Liver (tissue), 8 donors: ENCODE measurements at regions not wholly inside any gene's neighbourhood (a gene's known extent, or its start where the extent isn't known, plus 50 kb on each side); places are given as distances from the start of the nearest gene placed in this dataset.

Experiments
- DNase-seq: peaks from one replicate; pipeline ENCODE4 v3.0.0-alpha.2; 2017; ENCODE audit warnings: low spot score
- H3K27ac ChIP-seq, 2 donors: one replicate each; pipeline ENCODE4 v1.7.0; 2013; ENCODE audit warnings: inconsistent platforms in 2 of 2, low read length in 2 of 2, control low read depth in 1 of 2, low read depth in 1 of 2, mild to moderate bottlenecking in 1 of 2
- H3K27me3 ChIP-seq, 4 donors: one replicate each; pipeline versions ENCODE4 v1.6.1 to v1.7.0; 2013; ENCODE audit warnings: low read length in 3 of 4, inconsistent platforms in 1 of 4, mild to moderate bottlenecking in 1 of 4, moderate library complexity in 1 of 4; ENCODE audit not compliant: control insufficient read depth in 4 of 4, insufficient read depth in 4 of 4
- H3K36me3 ChIP-seq, 4 donors: one replicate each; pipeline versions ENCODE4 v1.6.1 to v1.7.0; 2013; ENCODE audit warnings: low read length in 3 of 4, mild to moderate bottlenecking in 3 of 4, low read depth in 1 of 4, moderate library complexity in 1 of 4; ENCODE audit not compliant: control insufficient read depth in 4 of 4, insufficient read depth in 3 of 4
- H3K4me1 ChIP-seq, 4 donors: one replicate each; pipeline versions ENCODE4 v1.6.1 to v1.7.0; 2013; ENCODE audit warnings: low read length in 3 of 4, mild to moderate bottlenecking in 3 of 4, moderate library complexity in 1 of 4; ENCODE audit not compliant: control insufficient read depth in 4 of 4, insufficient read depth in 4 of 4
- H3K4me3 ChIP-seq, 3 donors: one replicate each; pipeline versions ENCODE4 v1.6.1 to v1.7.0; 2013; ENCODE audit warnings: low read length in 3 of 3, control low read depth in 1 of 3, low read depth in 1 of 3, mild to moderate bottlenecking in 1 of 3
- H3K9ac ChIP-seq, 2 donors: one replicate each; pipeline ENCODE4 v1.7.0; 2013; ENCODE audit warnings: low read length in 2 of 2, mild to moderate bottlenecking in 2 of 2, moderate library complexity in 2 of 2, control low read depth in 1 of 2, low read depth in 1 of 2
- H3K9me3 ChIP-seq, 4 donors: one replicate each; pipeline versions ENCODE4 v1.6.1 to v1.7.0; 2013; ENCODE audit warnings: low read length in 3 of 4; ENCODE audit not compliant: control insufficient read depth in 4 of 4
- EGR1 ChIP-seq, 2 donors: IDR thresholded peaks; 2 replicates each; pipeline ENCODE4 v1.6.1; 2016 to 2018; ENCODE audit warnings: antibody characterized with exemption in 2 of 2, low read depth in 2 of 2
- FOXA2 ChIP-seq: IDR thresholded peaks from 2 replicates; pipeline ENCODE4 v1.6.1; 2016; ENCODE audit warnings: antibody characterized with exemption
- GABPA ChIP-seq, 2 donors: IDR thresholded peaks in 1 of 2; conservative IDR thresholded peaks in 1 of 2; 2 replicates each; pipeline ENCODE4 v1.6.1; 2016; ENCODE audit warnings: antibody characterized with exemption in 2 of 2, mild to moderate bottlenecking in 1 of 2, moderate library complexity in 1 of 2
- HNF4A ChIP-seq, 2 donors: conservative IDR thresholded peaks; 2 replicates each; pipeline ENCODE4 v1.6.1; 2016; ENCODE audit warnings: antibody characterized with exemption in 2 of 2, mild to moderate bottlenecking in 2 of 2
- HNF4G ChIP-seq: IDR thresholded peaks from 2 replicates; pipeline ENCODE4 v1.6.1; 2016; ENCODE audit warnings: antibody characterized with exemption
- JUND ChIP-seq, 2 donors: IDR thresholded peaks; 2 replicates each; pipeline ENCODE4 v1.6.1; 2016; ENCODE audit warnings: antibody characterized with exemption in 2 of 2
- NR2F2 ChIP-seq: IDR thresholded peaks from 2 replicates; pipeline ENCODE4 v1.6.1; 2016; ENCODE audit warnings: antibody characterized with exemption
- RAD21 ChIP-seq, 2 donors: IDR thresholded peaks; 2 replicates each; pipeline ENCODE4 v1.6.1; 2016; ENCODE audit warnings: antibody characterized with exemption in 2 of 2, mild to moderate bottlenecking in 2 of 2
- RXRA ChIP-seq, 2 donors: IDR thresholded peaks; 2 replicates each; pipeline ENCODE4 v1.6.1; 2017 to 2018; ENCODE audit warnings: antibody characterized with exemption in 2 of 2, mild to moderate bottlenecking in 1 of 2
- SP1 ChIP-seq: IDR thresholded peaks from 2 replicates; pipeline ENCODE4 v1.6.1; 2018; ENCODE audit warnings: antibody characterized with exemption, mild to moderate bottlenecking
- TAF1 ChIP-seq: conservative IDR thresholded peaks from 2 replicates; pipeline ENCODE4 v1.6.1; 2016; ENCODE audit warnings: antibody characterized with exemption, mild to moderate bottlenecking
- YY1 ChIP-seq: IDR thresholded peaks from 2 replicates; pipeline ENCODE4 v1.6.1; 2016; ENCODE audit warnings: antibody characterized with exemption, mild to moderate bottlenecking
- WGBS: extraction: QIAGEN DNeasy Blood & Tissue Kit; methylation state at CpG from one replicate; pipeline ENCODE4 v1.1.7; 2013; 5-methylcytosine and 5-hydroxymethylcytosine counted together
- TF ChIP-seq, protein P1 (sequence below): IDR thresholded peaks from 2 replicates; pipeline ENCODE4 v1.6.1; 2016; ENCODE audit warnings: antibody characterized with exemption
- TF ChIP-seq, protein P2 (sequence below): IDR thresholded peaks from 2 replicates; pipeline ENCODE4 v1.6.1; 2016; ENCODE audit warnings: antibody characterized with exemption
- TF ChIP-seq, protein P3 (sequence below): fragments of 150-350 bp; IDR thresholded peaks from 2 replicates; pipeline ENCODE4 v1.5.1; 2017; ENCODE audit warnings: improper control_type of control experiment, low read depth, low read length; ENCODE audit not compliant: missing input control
- TF ChIP-seq, protein P4 (sequence below): IDR thresholded peaks from 2 replicates; pipeline ENCODE4 v1.6.1; 2016; ENCODE audit warnings: antibody characterized with exemption
- TF ChIP-seq, protein P5 (sequence below): IDR thresholded peaks from 2 replicates; pipeline ENCODE4 v1.6.1; 2016; ENCODE audit warnings: antibody characterized with exemption, mild to moderate bottlenecking
- donor health status: healthy.
- donor health status: healthy.
- donor health status: healthy.
- donor health status: healthy.
- donor health status: healthy.

DNA sequence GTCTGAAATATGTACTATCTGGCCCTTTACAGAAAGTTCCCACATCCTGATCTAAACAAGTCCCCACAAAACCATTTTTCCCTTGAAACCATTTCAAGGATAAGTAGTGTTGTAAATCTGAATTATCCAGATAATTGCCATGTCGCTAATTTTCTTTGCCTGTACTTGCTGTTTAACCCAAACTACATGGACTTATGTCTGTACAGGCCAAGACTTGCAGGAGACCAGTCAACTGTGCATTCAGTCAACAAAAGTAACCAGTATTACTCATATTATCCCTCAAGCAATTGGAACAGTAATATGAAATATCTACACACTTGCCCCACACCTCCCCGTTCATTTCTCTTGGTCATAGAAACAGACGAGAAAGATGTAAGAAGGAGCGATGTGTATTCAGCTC is 347.8 kb upstream of the NFE2L3 start:
- no peak overlapping the region for H3K27ac ChIP-seq
- H3K9me3 ChIP-seq = no peaks in the 10 kb centered on the region
- no peak for TF ChIP-seq RXRA (IDR thresholded peaks at IDR 0.05)
- TF ChIP-seq HNF4A (conservative IDR thresholded peaks at IDR 0.05) = no peak
- TF ChIP-seq, protein P1, sequence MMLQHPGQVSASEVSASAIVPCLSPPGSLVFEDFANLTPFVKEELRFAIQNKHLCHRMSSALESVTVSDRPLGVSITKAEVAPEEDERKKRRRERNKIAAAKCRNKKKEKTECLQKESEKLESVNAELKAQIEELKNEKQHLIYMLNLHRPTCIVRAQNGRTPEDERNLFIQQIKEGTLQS = no peak
- TF ChIP-seq, protein P2, sequence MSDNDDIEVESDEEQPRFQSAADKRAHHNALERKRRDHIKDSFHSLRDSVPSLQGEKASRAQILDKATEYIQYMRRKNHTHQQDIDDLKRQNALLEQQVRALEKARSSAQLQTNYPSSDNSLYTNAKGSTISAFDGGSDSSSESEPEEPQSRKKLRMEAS = no peak
- no peak for TF ChIP-seq FOXA2
- no peaks in the 10 kb centered on the region for H3K36me3 ChIP-seq
- 93% methylated on average over 4 of the region's 4 CpGs for WGBS
- DNase-seq = no peak
- H3K4me1 ChIP-seq = no peaks in the 10 kb centered on the region
- peaks cover 0 to 6% (median 2%) of the 10 kb centered on the region in 4 donors for H3K27me3 ChIP-seq
- no peak overlapping the region for H3K4me3 ChIP-seq
- no peak overlapping the region for H3K9ac ChIP-seq

DNA sequence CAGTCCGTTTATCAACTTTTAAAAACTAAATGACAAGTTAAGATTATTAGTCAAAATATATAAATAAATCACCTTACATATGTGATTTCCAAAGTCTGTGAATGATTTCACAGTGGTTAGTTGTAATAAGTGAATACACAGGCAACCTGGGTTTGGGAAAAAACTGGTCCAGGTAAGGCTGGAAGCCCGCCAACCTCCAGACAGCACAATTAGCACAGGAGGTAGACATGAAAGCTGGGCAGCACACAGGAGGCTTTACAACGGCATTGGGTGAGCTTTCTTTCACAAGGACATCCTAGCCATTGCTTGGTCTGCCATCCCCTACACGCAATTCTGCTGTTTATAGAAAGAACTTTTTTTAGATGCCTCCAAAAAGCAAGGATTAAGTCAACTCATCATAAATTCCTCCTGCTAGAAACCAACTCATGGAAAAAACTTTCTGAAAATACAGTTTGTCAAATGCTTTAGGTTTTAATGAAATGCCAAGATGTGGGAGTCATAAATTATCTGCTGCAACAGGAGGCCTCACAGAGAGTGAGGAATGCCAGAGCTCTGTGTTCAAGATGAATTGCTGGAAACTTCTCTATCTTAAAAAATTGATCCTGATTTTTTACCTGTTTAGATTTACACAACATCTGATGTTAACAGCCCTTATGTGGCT is 346.8 kb upstream of the NFE2L3 start:
- peaks cover 0 to 6% (median 2%) of the 10 kb centered on the region in 4 donors for H3K27me3 ChIP-seq
- TF ChIP-seq JUND (IDR thresholded peaks at IDR 0.05) = no peak
- TF ChIP-seq EGR1 (IDR thresholded peaks at IDR 0.05; ENCODE audit: low read depth in 2 of 2) = no peak
- TF ChIP-seq GABPA (IDR thresholded peaks at IDR 0.05 in 1 of 2, conservative IDR thresholded peaks at IDR 0.05 in 1 of 2) = no peak
- no peak for TF ChIP-seq RXRA (IDR thresholded peaks at IDR 0.05)
- TF ChIP-seq SP1 = no peak
- no peak for DNase-seq
- H3K4me3 ChIP-seq = no peak overlapping the region
- H3K9me3 ChIP-seq = no peaks in the 10 kb centered on the region
- no peaks in the 10 kb centered on the region for H3K4me1 ChIP-seq
- WGBS = 76% methylated on average over 4 of the region's 4 CpGs
- H3K9ac ChIP-seq = no peak overlapping the region
- H3K36me3 ChIP-seq = no peaks in the 10 kb centered on the region
- H3K27ac ChIP-seq = no peak overlapping the region

DNA sequence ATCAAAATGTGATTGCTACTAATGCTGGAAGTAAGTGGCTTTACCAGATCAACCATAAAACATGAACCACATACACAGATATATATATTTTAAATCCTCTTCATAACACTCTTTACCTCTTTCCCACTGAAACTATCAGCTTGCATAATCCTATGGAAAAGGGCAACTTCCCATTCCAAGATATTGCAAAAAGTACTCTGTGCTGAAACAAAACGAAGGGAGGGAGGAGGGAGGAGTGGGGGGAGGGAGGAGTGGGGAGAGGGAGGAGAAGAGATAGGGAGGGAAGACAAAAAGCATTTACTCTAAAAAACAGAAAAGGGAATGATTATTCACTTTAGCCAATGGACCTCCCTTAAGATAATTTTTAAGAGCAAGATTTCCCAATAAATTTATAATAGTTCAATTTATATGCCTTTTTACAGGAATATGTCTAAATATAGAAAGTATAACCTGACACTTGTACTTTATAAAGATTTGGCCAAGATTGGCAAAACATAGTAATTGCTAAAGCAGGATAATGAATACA is 344.8 kb upstream of the NFE2L3 start:
- no peaks in the 10 kb centered on the region for H3K9me3 ChIP-seq
- no peaks in the 10 kb centered on the region for H3K4me1 ChIP-seq
- no peaks in the 10 kb centered on the region for H3K36me3 ChIP-seq
- peaks cover 0 to 6% (median 2%) of the 10 kb centered on the region in 4 donors for H3K27me3 ChIP-seq
- no peak for DNase-seq
- 7% methylated on average over 1 of the region's 1 CpG for WGBS
- no peak overlapping the region for H3K27ac ChIP-seq
- H3K4me3 ChIP-seq = no peak overlapping the region
- no peak overlapping the region for H3K9ac ChIP-seq
- TF ChIP-seq, protein P3, sequence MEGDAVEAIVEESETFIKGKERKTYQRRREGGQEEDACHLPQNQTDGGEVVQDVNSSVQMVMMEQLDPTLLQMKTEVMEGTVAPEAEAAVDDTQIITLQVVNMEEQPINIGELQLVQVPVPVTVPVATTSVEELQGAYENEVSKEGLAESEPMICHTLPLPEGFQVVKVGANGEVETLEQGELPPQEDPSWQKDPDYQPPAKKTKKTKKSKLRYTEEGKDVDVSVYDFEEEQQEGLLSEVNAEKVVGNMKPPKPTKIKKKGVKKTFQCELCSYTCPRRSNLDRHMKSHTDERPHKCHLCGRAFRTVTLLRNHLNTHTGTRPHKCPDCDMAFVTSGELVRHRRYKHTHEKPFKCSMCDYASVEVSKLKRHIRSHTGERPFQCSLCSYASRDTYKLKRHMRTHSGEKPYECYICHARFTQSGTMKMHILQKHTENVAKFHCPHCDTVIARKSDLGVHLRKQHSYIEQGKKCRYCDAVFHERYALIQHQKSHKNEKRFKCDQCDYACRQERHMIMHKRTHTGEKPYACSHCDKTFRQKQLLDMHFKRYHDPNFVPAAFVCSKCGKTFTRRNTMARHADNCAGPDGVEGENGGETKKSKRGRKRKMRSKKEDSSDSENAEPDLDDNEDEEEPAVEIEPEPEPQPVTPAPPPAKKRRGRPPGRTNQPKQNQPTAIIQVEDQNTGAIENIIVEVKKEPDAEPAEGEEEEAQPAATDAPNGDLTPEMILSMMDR = no peak
- no peak for TF ChIP-seq TAF1
- no peak for TF ChIP-seq NR2F2
- TF ChIP-seq HNF4G = no peak
- no peak for TF ChIP-seq RXRA (IDR thresholded peaks at IDR 0.05)
- TF ChIP-seq JUND (IDR thresholded peaks at IDR 0.05) = no peak
- TF ChIP-seq, protein P2 = no peak
- TF ChIP-seq, protein P1 = no peak
- no peak for TF ChIP-seq EGR1 (IDR thresholded peaks at IDR 0.05; ENCODE audit: low read depth in 2 of 2)
- TF ChIP-seq, protein P4, sequence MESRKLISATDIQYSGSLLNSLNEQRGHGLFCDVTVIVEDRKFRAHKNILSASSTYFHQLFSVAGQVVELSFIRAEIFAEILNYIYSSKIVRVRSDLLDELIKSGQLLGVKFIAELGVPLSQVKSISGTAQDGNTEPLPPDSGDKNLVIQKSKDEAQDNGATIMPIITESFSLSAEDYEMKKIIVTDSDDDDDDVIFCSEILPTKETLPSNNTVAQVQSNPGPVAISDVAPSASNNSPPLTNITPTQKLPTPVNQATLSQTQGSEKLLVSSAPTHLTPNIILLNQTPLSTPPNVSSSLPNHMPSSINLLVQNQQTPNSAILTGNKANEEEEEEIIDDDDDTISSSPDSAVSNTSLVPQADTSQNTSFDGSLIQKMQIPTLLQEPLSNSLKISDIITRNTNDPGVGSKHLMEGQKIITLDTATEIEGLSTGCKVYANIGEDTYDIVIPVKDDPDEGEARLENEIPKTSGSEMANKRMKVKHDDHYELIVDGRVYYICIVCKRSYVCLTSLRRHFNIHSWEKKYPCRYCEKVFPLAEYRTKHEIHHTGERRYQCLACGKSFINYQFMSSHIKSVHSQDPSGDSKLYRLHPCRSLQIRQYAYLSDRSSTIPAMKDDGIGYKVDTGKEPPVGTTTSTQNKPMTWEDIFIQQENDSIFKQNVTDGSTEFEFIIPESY = no peak
- TF ChIP-seq, protein P5, sequence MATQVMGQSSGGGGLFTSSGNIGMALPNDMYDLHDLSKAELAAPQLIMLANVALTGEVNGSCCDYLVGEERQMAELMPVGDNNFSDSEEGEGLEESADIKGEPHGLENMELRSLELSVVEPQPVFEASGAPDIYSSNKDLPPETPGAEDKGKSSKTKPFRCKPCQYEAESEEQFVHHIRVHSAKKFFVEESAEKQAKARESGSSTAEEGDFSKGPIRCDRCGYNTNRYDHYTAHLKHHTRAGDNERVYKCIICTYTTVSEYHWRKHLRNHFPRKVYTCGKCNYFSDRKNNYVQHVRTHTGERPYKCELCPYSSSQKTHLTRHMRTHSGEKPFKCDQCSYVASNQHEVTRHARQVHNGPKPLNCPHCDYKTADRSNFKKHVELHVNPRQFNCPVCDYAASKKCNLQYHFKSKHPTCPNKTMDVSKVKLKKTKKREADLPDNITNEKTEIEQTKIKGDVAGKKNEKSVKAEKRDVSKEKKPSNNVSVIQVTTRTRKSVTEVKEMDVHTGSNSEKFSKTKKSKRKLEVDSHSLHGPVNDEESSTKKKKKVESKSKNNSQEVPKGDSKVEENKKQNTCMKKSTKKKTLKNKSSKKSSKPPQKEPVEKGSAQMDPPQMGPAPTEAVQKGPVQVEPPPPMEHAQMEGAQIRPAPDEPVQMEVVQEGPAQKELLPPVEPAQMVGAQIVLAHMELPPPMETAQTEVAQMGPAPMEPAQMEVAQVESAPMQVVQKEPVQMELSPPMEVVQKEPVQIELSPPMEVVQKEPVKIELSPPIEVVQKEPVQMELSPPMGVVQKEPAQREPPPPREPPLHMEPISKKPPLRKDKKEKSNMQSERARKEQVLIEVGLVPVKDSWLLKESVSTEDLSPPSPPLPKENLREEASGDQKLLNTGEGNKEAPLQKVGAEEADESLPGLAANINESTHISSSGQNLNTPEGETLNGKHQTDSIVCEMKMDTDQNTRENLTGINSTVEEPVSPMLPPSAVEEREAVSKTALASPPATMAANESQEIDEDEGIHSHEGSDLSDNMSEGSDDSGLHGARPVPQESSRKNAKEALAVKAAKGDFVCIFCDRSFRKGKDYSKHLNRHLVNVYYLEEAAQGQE = no peak
- TF ChIP-seq HNF4A (conservative IDR thresholded peaks at IDR 0.05) = no peak
- no peak for TF ChIP-seq RAD21 (IDR thresholded peaks at IDR 0.05)
- no peak for TF ChIP-seq SP1
- no peak for TF ChIP-seq YY1
- TF ChIP-seq FOXA2 = no peak
- TF ChIP-seq GABPA (IDR thresholded peaks at IDR 0.05 in 1 of 2, conservative IDR thresholded peaks at IDR 0.05 in 1 of 2) = no peak
